CMK (cell line): ENCODE measurements at regions not wholly inside any gene's neighbourhood (a gene's known extent, or its start where the extent isn't known, plus 50 kb on each side); places are given as distances from the start of the nearest gene placed in this dataset.
"Not testable (repeated sequence)": the region's sequence is repeated elsewhere in the genome, so short reads cannot be mapped to it uniquely, and the experiment has no call there.

Experiments used
- DNase-seq: peaks from one replicate; pipeline ENCODE4 v3.0.0-alpha.2; 2010; ENCODE audit warnings: low read depth

GRCh38 chr1:20432341-20432740, 53.7 kb downstream of the CAMK2N1 start:
- no peak for DNase-seq

- DNase-seq = no peak
These were observed 54.9 kb downstream of the CAMK2N1 start for GRCh38 chr1:20431176-20431460.

- peak; percentile 11 for DNase-seq
These were observed 55.4 kb downstream of the CAMK2N1 start for GRCh38 chr1:20430355-20431175.

GRCh38 chr1:20429296-20429695, 56.7 kb downstream of the CAMK2N1 start:
- DNase-seq = no peak

GRCh38 chr1:20428841-20429240, 57.2 kb downstream of the CAMK2N1 start:
- no peak for DNase-seq

- no peak for DNase-seq
These were observed 59.1 kb downstream of the CAMK2N1 start for GRCh38 chr1:20426923-20427322.

- no peak for DNase-seq
These were observed 59.6 kb downstream of the CAMK2N1 start for GRCh38 chr1:20426371-20426770.

GRCh38 chr1:20425622-20426021, 60.4 kb downstream of the CAMK2N1 start:
- DNase-seq = no peak

GRCh38 chr1:20423169-20423795, 62.7 kb downstream of the CAMK2N1 start:
- DNase-seq = no peak

- no peak for DNase-seq
These were observed 64.6 kb downstream of the CAMK2N1 start for GRCh38 chr1:20421441-20421840.

GRCh38 chr1:20417581-20417980, 68.4 kb downstream of the CAMK2N1 start:
- DNase-seq = no peak

- no peak for DNase-seq
These were observed 69.3 kb downstream of the CAMK2N1 start for GRCh38 chr1:20416706-20417105.

GRCh38 chr1:20413776-20414140, 72.3 kb downstream of the CAMK2N1 start:
- no peak for DNase-seq

GRCh38 chr1:20413136-20413775, 72.8 kb downstream of the CAMK2N1 start:
- no peak for DNase-seq

- DNase-seq = no peak
These were observed 74.6 kb downstream of the CAMK2N1 start for GRCh38 chr1:20411196-20411980.

GRCh38 chr1:20410503-20410902, 75.5 kb downstream of the CAMK2N1 start:
- DNase-seq = no peak

- DNase-seq = no peak
These were observed 76.0 kb downstream of the CAMK2N1 start for GRCh38 chr1:20409971-20410370.

- DNase-seq = no peak
These were observed 77.0 kb downstream of the CAMK2N1 start for GRCh38 chr1:20409012-20409411.

- not testable (repeated sequence) for DNase-seq
These were observed 77.8 kb downstream of the CAMK2N1 start for GRCh38 chr1:20408133-20408650.

GRCh38 chr1:20405893-20406604, 80.0 kb downstream of the CAMK2N1 start:
- DNase-seq = no peak

- no peak for DNase-seq
These were observed 80.8 kb downstream of the CAMK2N1 start for GRCh38 chr1:20405051-20405754.
